ENCODE measurements at regions not wholly inside any gene's neighbourhood (a gene's known extent, or its start where the extent isn't known, plus 50 kb on each side); places are given as distances from the start of the nearest gene placed in this dataset.

DNA sequence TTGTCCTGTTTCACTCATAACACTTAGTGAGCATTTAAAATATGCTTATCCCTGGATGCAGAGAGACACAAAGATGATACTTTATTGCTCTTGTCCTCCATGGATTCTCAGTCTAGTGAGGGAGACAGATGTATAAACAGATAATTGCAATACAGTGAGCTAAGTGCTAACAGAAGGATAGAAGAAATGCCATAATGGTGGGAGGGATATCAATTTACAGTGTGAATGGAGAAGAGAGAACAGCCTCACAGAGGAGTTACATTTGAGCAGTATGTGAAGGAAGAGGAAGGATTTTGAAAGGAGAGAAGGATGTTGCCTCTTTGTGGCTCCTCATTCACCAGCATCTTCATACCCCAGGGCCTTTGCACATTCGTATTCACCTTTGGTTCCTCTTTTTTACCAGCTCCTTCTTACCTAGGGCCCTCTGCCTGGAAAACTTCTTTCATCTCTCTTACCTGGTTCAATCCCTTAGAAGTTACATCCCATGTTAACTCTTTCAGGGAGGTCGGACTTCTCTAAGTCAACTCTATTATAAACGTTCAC is 341.7 kb downstream of the PRL start:
- Histone ChIP-seq H4K20me1 (ENCODE audit: insufficient read depth, low read length, poor library complexity, severe bottlenecking) (peaks cover 25% of the 10 kb centered on the region), H3K9me2 (replicated peaks; ENCODE audit: low read depth, low read length) (no peaks in the 10 kb centered on the region), H3K36me3 (ENCODE audit: insufficient read depth, low read length) (peaks cover 50% of the 10 kb centered on the region; the same call in 1 of the 2 replicates), H3K4me3 (ENCODE audit: low read length, poor library complexity, severe bottlenecking) (no peak overlapping the region), H3K4me2 (ENCODE audit: low read depth, low read length, poor library complexity, severe bottlenecking) (no peak overlapping the region), H3K9me3 (ENCODE audit: insufficient read depth, low read depth, low read length) (no peaks in the 10 kb centered on the region), H3K79me2 (ENCODE audit: insufficient read depth, low read length) (peaks cover 90% of the 10 kb centered on the region), H3K9ac (ENCODE audit: low read depth, low read length, poor library complexity, severe bottlenecking) (no peak overlapping the region), H3F3A (ENCODE audit: low read depth) (no peaks in the 10 kb centered on the region), H3K27me3 (ENCODE audit: insufficient read depth, low read length, poor library complexity, severe bottlenecking) (no peaks in the 10 kb centered on the region), H3K4me1 (ENCODE audit: insufficient read depth, low read length, poor library complexity, severe bottlenecking) (peaks cover 35% of the 10 kb centered on the region), H2AFZ (ENCODE audit: low read length) (no peak overlapping the region)
- no peak for TF ChIP-seq EZH2phosphoT487 (IDR thresholded peaks at IDR 0.05; ENCODE audit: borderline replicate concordance)
- TF ChIP-seq, protein P1, sequence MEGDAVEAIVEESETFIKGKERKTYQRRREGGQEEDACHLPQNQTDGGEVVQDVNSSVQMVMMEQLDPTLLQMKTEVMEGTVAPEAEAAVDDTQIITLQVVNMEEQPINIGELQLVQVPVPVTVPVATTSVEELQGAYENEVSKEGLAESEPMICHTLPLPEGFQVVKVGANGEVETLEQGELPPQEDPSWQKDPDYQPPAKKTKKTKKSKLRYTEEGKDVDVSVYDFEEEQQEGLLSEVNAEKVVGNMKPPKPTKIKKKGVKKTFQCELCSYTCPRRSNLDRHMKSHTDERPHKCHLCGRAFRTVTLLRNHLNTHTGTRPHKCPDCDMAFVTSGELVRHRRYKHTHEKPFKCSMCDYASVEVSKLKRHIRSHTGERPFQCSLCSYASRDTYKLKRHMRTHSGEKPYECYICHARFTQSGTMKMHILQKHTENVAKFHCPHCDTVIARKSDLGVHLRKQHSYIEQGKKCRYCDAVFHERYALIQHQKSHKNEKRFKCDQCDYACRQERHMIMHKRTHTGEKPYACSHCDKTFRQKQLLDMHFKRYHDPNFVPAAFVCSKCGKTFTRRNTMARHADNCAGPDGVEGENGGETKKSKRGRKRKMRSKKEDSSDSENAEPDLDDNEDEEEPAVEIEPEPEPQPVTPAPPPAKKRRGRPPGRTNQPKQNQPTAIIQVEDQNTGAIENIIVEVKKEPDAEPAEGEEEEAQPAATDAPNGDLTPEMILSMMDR (conservative IDR thresholded peaks at IDR 0.05; ENCODE audit: low read length): no peak

DNA sequence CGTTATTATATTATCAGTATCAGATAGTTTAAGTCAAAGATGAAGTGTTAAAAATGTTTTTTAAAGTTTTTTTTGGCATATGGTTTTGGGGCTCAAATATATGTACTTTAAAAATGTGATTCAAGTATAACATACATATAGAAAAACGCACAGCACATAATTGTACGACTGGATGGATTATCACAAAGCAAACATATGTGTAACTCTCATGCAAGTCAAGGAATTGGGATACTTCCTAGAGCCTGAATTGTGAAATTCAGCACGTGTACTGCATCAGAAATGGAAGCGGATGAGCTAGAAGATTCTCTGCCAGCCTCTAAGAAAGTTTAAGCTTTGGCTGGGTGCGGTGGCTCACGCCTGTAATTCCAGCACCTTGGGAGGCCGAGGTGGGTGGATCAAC is 340.9 kb downstream of the PRL start:
- Histone ChIP-seq H3K4me1 (ENCODE audit: insufficient read depth, low read length, poor library complexity, severe bottlenecking) (peaks cover 29% of the 10 kb centered on the region), H3K9me2 (replicated peaks; ENCODE audit: low read depth, low read length) (no peaks in the 10 kb centered on the region), H3K79me2 (ENCODE audit: insufficient read depth, low read length) (peaks cover 88% of the 10 kb centered on the region), H2AFZ (ENCODE audit: low read length) (no peak overlapping the region), H3K9me3 (ENCODE audit: insufficient read depth, low read depth, low read length) (no peaks in the 10 kb centered on the region), H3K4me3 (ENCODE audit: low read length, poor library complexity, severe bottlenecking) (no peak overlapping the region), H3K27me3 (ENCODE audit: insufficient read depth, low read length, poor library complexity, severe bottlenecking) (no peaks in the 10 kb centered on the region), H3K36me3 (ENCODE audit: insufficient read depth, low read length) (peaks cover 50% of the 10 kb centered on the region; the same call in 1 of the 2 replicates), H3K9ac (ENCODE audit: low read depth, low read length, poor library complexity, severe bottlenecking) (no peak overlapping the region), H3F3A (ENCODE audit: low read depth) (no peaks in the 10 kb centered on the region), H3K4me2 (ENCODE audit: low read depth, low read length, poor library complexity, severe bottlenecking) (no peak overlapping the region), H4K20me1 (ENCODE audit: insufficient read depth, low read length, poor library complexity, severe bottlenecking) (peaks cover 25% of the 10 kb centered on the region)
- TF ChIP-seq EZH2phosphoT487 (IDR thresholded peaks at IDR 0.05; ENCODE audit: borderline replicate concordance): no peak
- TF ChIP-seq, protein P1 (conservative IDR thresholded peaks at IDR 0.05; ENCODE audit: low read length): no peak

DNA sequence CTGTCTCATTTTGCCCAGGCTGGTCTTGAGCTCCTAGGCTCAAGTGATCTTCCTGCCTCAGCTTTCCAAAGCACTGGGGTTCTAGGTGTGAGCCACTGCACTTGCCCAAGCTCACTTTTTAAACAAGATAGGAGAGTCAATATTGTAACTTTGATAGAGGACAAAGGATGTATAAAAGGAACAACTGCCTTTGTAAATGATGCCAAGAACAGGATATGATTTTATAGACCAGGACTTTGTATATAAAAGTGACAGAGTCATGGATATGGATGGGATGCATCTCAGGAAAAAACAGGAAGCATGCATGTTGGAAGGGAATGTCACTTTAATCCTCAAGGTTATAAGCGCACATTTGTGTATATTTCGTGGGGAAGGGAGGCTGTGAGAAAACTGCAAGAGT is 338.4 kb downstream of the PRL start:
- Histone ChIP-seq H3F3A (ENCODE audit: low read depth) (peaks cover under 1% of the 10 kb centered on the region; the same call in 1 of the 2 replicates), H3K4me1 (ENCODE audit: insufficient read depth, low read length, poor library complexity, severe bottlenecking) (peaks cover 11% of the 10 kb centered on the region), H3K4me2 (ENCODE audit: low read depth, low read length, poor library complexity, severe bottlenecking) (no peak overlapping the region), H4K20me1 (ENCODE audit: insufficient read depth, low read length, poor library complexity, severe bottlenecking) (peaks cover 20% of the 10 kb centered on the region), H3K79me2 (ENCODE audit: insufficient read depth, low read length) (peaks cover 77% of the 10 kb centered on the region), H3K4me3 (ENCODE audit: low read length, poor library complexity, severe bottlenecking) (no peak overlapping the region), H3K36me3 (ENCODE audit: insufficient read depth, low read length) (peaks cover 43% of the 10 kb centered on the region; the same call in 1 of the 2 replicates), H3K9ac (ENCODE audit: low read depth, low read length, poor library complexity, severe bottlenecking) (no peak overlapping the region), H3K9me2 (replicated peaks; ENCODE audit: low read depth, low read length) (no peaks in the 10 kb centered on the region), H2AFZ (ENCODE audit: low read length) (no peak overlapping the region), H3K9me3 (ENCODE audit: insufficient read depth, low read depth, low read length) (no peaks in the 10 kb centered on the region), H3K27me3 (ENCODE audit: insufficient read depth, low read length, poor library complexity, severe bottlenecking) (no peaks in the 10 kb centered on the region)
- TF ChIP-seq, protein P1 (conservative IDR thresholded peaks at IDR 0.05; ENCODE audit: low read length): no peak
- no peak for TF ChIP-seq EZH2phosphoT487 (IDR thresholded peaks at IDR 0.05; ENCODE audit: borderline replicate concordance)

Measured in Loucy (cell line).